K562 (cell line): ENCODE measurements at regions not wholly inside any gene's neighbourhood (a gene's known extent, or its start where the extent isn't known, plus 50 kb on each side); places are given as distances from the start of the nearest gene placed in this dataset.

Source experiments
- ATAC-seq: fragments of 200-7000 bp; cut with Tn5 transposase; 3 replicates; pipeline ENCODE4 v1.9.1; 2020; ENCODE audit warnings: moderate library complexity
- BruUV-seq: library from RNA; stranded (reverse); fragments of 400-500 nt; replicated peaks from 2 replicates; lab custom pipeline; 2021; lab: Mats Ljungman, UMichigan
- CTCF ChIA-PET: fragments of 300-600 bp; formaldehyde crosslinking; extraction: SDS; loops from one replicate; lab custom pipeline; 2021; ENCODE audit warnings: low intra/inter-chr PET ratio; lab: Yijun Ruan, JAX
- POLR2A ChIA-PET: fragments of 300-600, 350-650 bp; sonication (Branson Sonifier 250); formaldehyde crosslinking; extraction: SDS; loops from one replicate; lab custom pipeline; 2021; ENCODE audit warnings: antibody characterized with exemption, inconsistent platforms; lab: Yijun Ruan, JAX
- DNase-seq, 4 experiments: peaks; one replicate each; pipeline versions ENCODE4 v3.0.0 to v3.0.0-alpha.2; 2011 to 2018; ENCODE audit warnings: low spot score in 3 of 4, mixed read lengths in 3 of 4; ENCODE audit errors: extremely low read depth in 1 of 4
- FAIRE-seq: peaks from 2 replicates; lab custom pipeline; 2011; peaks lifted over from hg19 to GRCh38; lab: Jason Lieb, UNC
- H2AFZ ChIP-seq: 2 replicates; pipeline ENCODE4 v1.6.0; 2011; ENCODE audit warnings: low read depth, low read length, control low read depth, inconsistent platforms
- H3K27ac ChIP-seq: fragments of 200-600 bp; 3 replicates; pipeline ENCODE4 v1.8.0; 2011; ENCODE audit warnings: low read depth, mild to moderate bottlenecking, control low read depth, inconsistent platforms, low read length, moderate library complexity, mixed read lengths; ENCODE audit errors: extremely low read depth
- H3K27me3 ChIP-seq, 2 experiments: fragments of 300-600 bp in 1 of 2; 2 replicates in 1 of 2; 3 replicates in 1 of 2; pipeline versions ENCODE4 v1.6.0 to v1.8.0; 2011; ENCODE audit warnings: inconsistent platforms in 2 of 2, low read length in 2 of 2, mild to moderate bottlenecking in 1 of 2, mixed read lengths in 1 of 2, moderate library complexity in 1 of 2; ENCODE audit not compliant: control insufficient read depth in 2 of 2, insufficient read depth in 2 of 2
- H3K36me3 ChIP-seq: fragments of 300-600 bp; 3 replicates; pipeline ENCODE4 v1.8.0; 2011; ENCODE audit warnings: mild to moderate bottlenecking, low read length, inconsistent platforms; ENCODE audit not compliant: control insufficient read depth, insufficient read depth
- H3K4me1 ChIP-seq, 2 experiments: fragments of 200-600 bp in 1 of 2; replicated peaks in 1 of 2; 2 replicates in 1 of 2; 3 replicates in 1 of 2; pipeline versions ENCODE4 v1.5.1 to v1.8.0; 2011; ENCODE audit warnings: inconsistent platforms in 2 of 2, low read length in 2 of 2, mild to moderate bottlenecking in 1 of 2, mixed read lengths in 1 of 2, moderate library complexity in 1 of 2; ENCODE audit not compliant: control insufficient read depth in 2 of 2, insufficient read depth in 2 of 2
- H3K4me2 ChIP-seq: 2 replicates; pipeline ENCODE4 v1.6.1; 2011; ENCODE audit warnings: low read length, control low read depth, inconsistent platforms, mixed read lengths; ENCODE audit not compliant: insufficient read depth
- H3K4me3 ChIP-seq: fragments of 200-600 bp; sonication (generic), shearing (Covaris generic); 2 replicates; pipeline ENCODE4 v1.5.1; 2016; ENCODE audit warnings: control low read depth, inconsistent platforms
- H3K79me2 ChIP-seq: fragments of 200-600 bp; 3 replicates; pipeline ENCODE4 v1.8.0; 2011; ENCODE audit warnings: low read length, inconsistent platforms; ENCODE audit not compliant: control insufficient read depth, insufficient read depth
- H3K9ac ChIP-seq, 2 experiments: 2 replicates each; pipeline versions ENCODE4 v1.6.0 to v1.6.1; 2011; ENCODE audit warnings: low read depth in 2 of 2, low read length in 2 of 2, control low read depth in 1 of 2, inconsistent platforms in 1 of 2, mild to moderate bottlenecking in 1 of 2, mixed read lengths in 1 of 2; ENCODE audit not compliant: insufficient read depth in 1 of 2
- H3K9me1 ChIP-seq: one replicate; pipeline ENCODE4 v1.6.0; 2011; ENCODE audit warnings: inconsistent platforms, mild to moderate bottlenecking, low read length, moderate library complexity; ENCODE audit not compliant: control insufficient read depth, insufficient read depth
- H3K9me3 ChIP-seq: replicated peaks from 2 replicates; pipeline ENCODE4 v1.5.1; 2011; ENCODE audit warnings: low read depth, low read length, inconsistent platforms; ENCODE audit not compliant: control insufficient read depth, insufficient read depth
- H4K20me1 ChIP-seq: replicated peaks from 2 replicates; pipeline ENCODE4 v1.6.1; 2011; ENCODE audit warnings: low read length, inconsistent platforms, mixed read lengths; ENCODE audit not compliant: control insufficient read depth, insufficient read depth
- CCAR2 ChIP-seq: fragments of 200-400 bp; formaldehyde crosslinking; IDR thresholded peaks from 2 replicates; pipeline ENCODE4 v1.6.1; 2017; ENCODE audit warnings: mild to moderate bottlenecking, low read depth, low read length
- CREB1 ChIP-seq, 2 experiments: sonication (generic) in 1 of 2; formaldehyde crosslinking in 1 of 2; IDR thresholded peaks; 2 replicates each; pipeline versions ENCODE4 v1.6.1 to v1.8.0; 2012 to 2022; ENCODE audit warnings: inconsistent platforms in 1 of 2, mild to moderate bottlenecking in 1 of 2, missing genetic modification reagents in 1 of 2, moderate library complexity in 1 of 2
- E2F6 ChIP-seq, 2 experiments: IDR thresholded peaks; 2 replicates each; pipeline ENCODE4 v1.6.1; 2011; ENCODE audit warnings: borderline replicate concordance in 1 of 2, control low read depth in 1 of 2, low read depth in 1 of 2, low read length in 1 of 2, mild to moderate bottlenecking in 1 of 2, mixed read lengths in 1 of 2, moderate library complexity in 1 of 2; ENCODE audit not compliant: insufficient read depth in 1 of 2, insufficient read length in 1 of 2, poor library complexity in 1 of 2, severe bottlenecking in 1 of 2; ENCODE audit errors: extremely low read depth in 1 of 2
- E2F8 ChIP-seq: fragments of 450-650 bp; IDR thresholded peaks from 2 replicates; pipeline ENCODE4 v1.7.1; 2018; ENCODE audit warnings: mild to moderate bottlenecking, low read depth; ENCODE audit not compliant: partially characterized antibody
- FIP1L1 ChIP-seq: fragments of 200-400 bp; formaldehyde crosslinking; IDR thresholded peaks from 2 replicates; pipeline ENCODE4 v1.6.1; 2018; ENCODE audit warnings: mild to moderate bottlenecking, low read depth, low read length; ENCODE audit not compliant: poor library complexity, severe bottlenecking
- HDAC3 ChIP-seq: fragments of 450-650 bp; IDR thresholded peaks from 2 replicates; pipeline ENCODE4 v1.6.1; 2018; ENCODE audit warnings: borderline replicate concordance, mild to moderate bottlenecking, moderate library complexity; ENCODE audit not compliant: partially characterized antibody
- HNRNPLL ChIP-seq: fragments of 200-400 bp; formaldehyde crosslinking; IDR thresholded peaks from 2 replicates; pipeline ENCODE4 v1.6.1; 2017; ENCODE audit warnings: low read length, low read depth, mild to moderate bottlenecking; ENCODE audit not compliant: poor library complexity, severe bottlenecking
- ILF3 ChIP-seq: fragments of 450-650 bp; IDR thresholded peaks from 2 replicates; pipeline ENCODE4 v1.6.1; 2018; ENCODE audit warnings: antibody characterized with exemption, mild to moderate bottlenecking, moderate library complexity, borderline replicate concordance
- IRF1 ChIP-seq: sonication (generic); formaldehyde crosslinking; IDR thresholded peaks from 2 replicates; pipeline ENCODE4 v1.8.0; 2022; ENCODE audit warnings: missing genetic modification reagents, mild to moderate bottlenecking, borderline replicate concordance
- JUND ChIP-seq, 2 experiments: IDR thresholded peaks; 2 replicates in 1 of 2; 3 replicates in 1 of 2; pipeline ENCODE4 v1.6.1; 2011; ENCODE audit warnings: borderline replicate concordance in 2 of 2, low read depth in 2 of 2, low read length in 2 of 2, improper control_type of control experiment in 1 of 2, missing biosample characterization in 1 of 2, missing genetic modification characterization in 1 of 2, missing genetic modification reagents in 1 of 2
- KAT8 ChIP-seq: fragments of 450-650 bp; IDR thresholded peaks from 2 replicates; pipeline ENCODE4 v1.6.1; 2016; ENCODE audit warnings: low read depth, mild to moderate bottlenecking
- KDM2B ChIP-seq: fragments of 250-450 bp; sonication (Bioruptor Pico); IDR thresholded peaks from 2 replicates; pipeline ENCODE4 v1.8.0; 2021; ENCODE audit warnings: mild to moderate bottlenecking, moderate library complexity
- MXI1 ChIP-seq: IDR thresholded peaks from 2 replicates; pipeline ENCODE4 v1.6.1; 2011; ENCODE audit warnings: low read depth, mild to moderate bottlenecking, improper control_type of control experiment, low read length
- TARDBP ChIP-seq: fragments of 450-650 bp; IDR thresholded peaks from 2 replicates; pipeline ENCODE4 v1.6.1; 2016
- TGIF2 ChIP-seq: sonication (generic); formaldehyde crosslinking; IDR thresholded peaks from 2 replicates; pipeline ENCODE4 v1.8.1; 2022; ENCODE audit warnings: mild to moderate bottlenecking, missing genetic modification reagents, moderate library complexity
- ZNF133 ChIP-seq: fragments of 250-450 bp; sonication (Bioruptor Pico); IDR thresholded peaks from 2 replicates; pipeline ENCODE4 v1.4.0; 2020; ENCODE audit warnings: mild to moderate bottlenecking
- ZNF274 ChIP-seq: IDR thresholded peaks from 2 replicates; pipeline ENCODE4 v1.6.1; 2011; ENCODE audit warnings: low read depth, mild to moderate bottlenecking, low read length, moderate library complexity, borderline replicate concordance
- ZNF551 ChIP-seq: fragments of 250-450 bp; sonication (Bioruptor Pico); IDR thresholded peaks from 2 replicates; pipeline ENCODE4 v1.5.0; 2021; ENCODE audit warnings: mild to moderate bottlenecking, moderate library complexity
- ZNF707 ChIP-seq: fragments of 250-450 bp; sonication (Bioruptor Pico); conservative IDR thresholded peaks from 2 replicates; pipeline ENCODE4 v1.8.0; 2022; ENCODE audit warnings: inconsistent platforms, mild to moderate bottlenecking, moderate library complexity
- WGBS: fragments of 100-300 bp; shearing (Covaris generic); methylation state at CpG from one replicate; pipeline ENCODE4 v1.1.6; 2016; ENCODE audit warnings: low coverage, mixed read lengths; ENCODE audit not compliant: insufficient coverage; ENCODE audit errors: missing lambda C conversion rate; 5-methylcytosine and 5-hydroxymethylcytosine counted together
- in situ Hi-C: fragments of 300-500 bp; cut with MboI; formaldehyde crosslinking; loops from 4 replicates; pipeline ENCODE4 v1.15.0; 2018; ENCODE audit warnings: inconsistent platforms, mixed read lengths
- intact Hi-C: fragments of 100-400 bp; cut with micrococcal nuclease; formaldehyde crosslinking; loops from 2 replicates; pipeline ENCODE4 v1.14.2; 2022

- DNase-seq = no peak
- 3% methylated on average over 3 of the region's 3 CpGs for WGBS
- no peak overlapping the region for H2AFZ ChIP-seq
- no peak overlapping the region for H3K4me2 ChIP-seq
- no peaks in the 10 kb centered on the region for H3K79me2 ChIP-seq
- no peak for ATAC-seq
- in situ Hi-C loops (no loop called here), intact Hi-C loops (no loop called here)
- H3K27me3 ChIP-seq = no peaks in the 10 kb centered on the region
- no peaks in the 10 kb centered on the region for H4K20me1 ChIP-seq
- no peaks in the 10 kb centered on the region for H3K36me3 ChIP-seq
- CTCF ChIA-PET = no interaction called here
- no peak for TF ChIP-seq TARDBP
- TF ChIP-seq ZNF551 (CRISPR knock-in tag) = no peak
- TF ChIP-seq ZNF133 (CRISPR knock-in tag) = no peak
- no peak for TF ChIP-seq HNRNPLL
- no peak for TF ChIP-seq JUND (IDR thresholded peaks at IDR 0.05; ENCODE audit: borderline replicate concordance, low read depth, low read length)
- TF ChIP-seq JUND (tag; IDR thresholded peaks at IDR 0.05; ENCODE audit: borderline replicate concordance, low read depth, low read length) = no peak
- TF ChIP-seq TGIF2 = no peak
- no peak for TF ChIP-seq KAT8
- no peak for TF ChIP-seq KDM2B (CRISPR knock-in tag)
- TF ChIP-seq HDAC3 = no peak
- TF ChIP-seq E2F8 = no peak
- no peak for TF ChIP-seq E2F6 (IDR thresholded peaks at IDR 0.05; ENCODE audit: borderline replicate concordance in 1 of 2, extremely low read depth in 1 of 2, insufficient read depth in 1 of 2, insufficient read length in 1 of 2, low read depth in 1 of 2, low read length in 1 of 2, poor library complexity in 1 of 2, severe bottlenecking in 1 of 2)
- no peak for TF ChIP-seq MXI1
- TF ChIP-seq FIP1L1 = no peak
- TF ChIP-seq ZNF274 = no peak
- no peak for TF ChIP-seq CCAR2
- TF ChIP-seq CREB1 (IDR thresholded peaks at IDR 0.05) = no peak
- TF ChIP-seq CREB1 (CRISPR knock-in tag; IDR thresholded peaks at IDR 0.05) = no peak
- no peak for TF ChIP-seq ZNF707 (CRISPR knock-in tag)
- TF ChIP-seq IRF1 (CRISPR knock-in tag) = no peak
- no peak for TF ChIP-seq ILF3
- no peaks in the 10 kb centered on the region for H3K9me3 ChIP-seq
- no peak for FAIRE-seq
- H3K9me1 ChIP-seq = no peaks in the 10 kb centered on the region
- H3K4me3 ChIP-seq = no peak overlapping the region
- POLR2A ChIA-PET = no interaction called here
- H3K4me1 ChIP-seq = no peaks in the 10 kb centered on the region
- H3K9ac ChIP-seq = no peak overlapping the region
- no TSS peak for BruUV-seq
- no peak overlapping the region for H3K27ac ChIP-seq
Measured at GRCh38 chr3:43844757-43845156, 154.0 kb downstream of the ABHD5 start.
